ENCODE measurements at regions not wholly inside any gene's neighbourhood (a gene's known extent, or its start where the extent isn't known, plus 50 kb on each side); places are given as distances from the start of the nearest gene placed in this dataset.

- TF ChIP-seq CTCF (conservative IDR thresholded peaks at IDR 0.05; ENCODE audit: low read depth in 2 of 2) (no peak), POLR2AphosphoS5 (IDR thresholded peaks at IDR 0.05; ENCODE audit: low read depth) (no peak), EZH2 (IDR thresholded peaks at IDR 0.05; ENCODE audit: low read depth, unreplicated experiment) (no peak), REST (IDR thresholded peaks at IDR 0.05; ENCODE audit: unreplicated experiment) (no peak), ETS1 (IDR thresholded peaks at IDR 0.05) (no peak), CREB1 (CRISPR knock-in tag; IDR thresholded peaks at IDR 0.05; ENCODE audit: low read depth) (no peak), EZH2phosphoT487 (IDR thresholded peaks at IDR 0.05; ENCODE audit: unreplicated experiment) (no peak), STAT1 (IDR thresholded peaks at IDR 0.05; ENCODE audit: unreplicated experiment) (no peak), ZNF331 (CRISPR knock-in tag; IDR thresholded peaks at IDR 0.05; ENCODE audit: low read depth) (no peak), JUNB (IDR thresholded peaks at IDR 0.05; ENCODE audit: unreplicated experiment) (no peak), ZNF114 (CRISPR knock-in tag; IDR thresholded peaks at IDR 0.05) (no peak), NANOG (IDR thresholded peaks at IDR 0.05; ENCODE audit: borderline replicate concordance) (no peak), ZNF462 (CRISPR knock-in tag; IDR thresholded peaks at IDR 0.05) (no peak)
Observed at GRCh38 chr3:148178503-148178902, 519.2 kb upstream of the AGTR1 start.

Data from GM23338 (cell line).